Activated CD4-positive, alpha-beta T cell treated with anti-CD3 and anti-CD28 coated beads, Interleukin-10, Interleukin-2, amounts not matched to agents 100 ng/mL and 50 ng/mL, durations not matched to agents 16 hours and 8 hours (primary cell): ENCODE measurements at regions not wholly inside any gene's neighbourhood (a gene's known extent, or its start where the extent isn't known, plus 50 kb on each side); places are given as distances from the start of the nearest gene placed in this dataset.
"Not testable (repeated sequence)": the region's sequence is repeated elsewhere in the genome, so short reads cannot be mapped to it uniquely, and the experiment has no call there.

Experiments
- DNase-seq: peaks from one replicate; pipeline ENCODE4 v3.0.0-alpha.2; 2020

DNA sequence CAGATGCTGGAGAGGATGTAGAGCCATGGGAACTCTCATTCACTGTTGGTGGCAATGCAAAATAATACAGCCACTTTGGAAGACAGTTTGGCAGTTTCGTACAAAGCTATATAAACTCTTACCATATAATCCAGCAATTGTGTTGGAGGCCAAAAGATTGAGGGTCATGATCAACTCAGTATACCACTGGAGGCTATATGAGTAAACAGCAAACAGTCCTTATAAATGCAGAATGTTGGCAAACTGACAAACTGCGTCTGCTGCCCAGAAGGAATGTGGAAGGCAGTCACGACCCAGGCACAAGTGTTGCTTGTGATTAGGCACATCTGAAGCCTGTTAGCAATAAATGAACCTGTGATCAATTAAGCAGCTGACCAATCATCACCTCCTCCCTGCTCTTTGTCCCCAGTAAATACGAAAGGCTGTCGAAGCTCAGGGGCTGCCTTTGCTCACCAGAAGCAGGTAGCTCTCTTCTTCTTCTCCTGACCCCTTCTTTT is 98.1 kb upstream of the SPOPL start:
- no peak for DNase-seq

DNA sequence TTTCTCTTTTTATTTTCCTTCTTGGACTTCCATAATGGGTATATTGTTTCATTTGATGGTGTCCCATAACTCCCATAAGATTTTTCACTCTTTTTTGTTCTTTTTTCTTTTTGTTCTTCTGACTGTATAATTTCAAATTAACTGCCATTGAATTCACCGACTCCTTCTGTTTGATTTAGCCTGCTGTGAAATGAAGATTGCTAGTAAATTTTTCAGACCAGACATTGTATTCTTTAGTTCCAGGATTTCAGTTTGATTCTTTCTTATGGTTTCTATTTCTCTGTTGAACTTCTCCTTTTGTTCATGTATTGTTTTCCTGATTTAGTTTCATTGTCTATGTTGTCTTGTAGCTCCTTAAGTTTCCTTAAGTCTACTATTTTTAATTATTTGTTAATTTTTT is 87.6 kb upstream of the SPOPL start:
- no peak for DNase-seq

DNA sequence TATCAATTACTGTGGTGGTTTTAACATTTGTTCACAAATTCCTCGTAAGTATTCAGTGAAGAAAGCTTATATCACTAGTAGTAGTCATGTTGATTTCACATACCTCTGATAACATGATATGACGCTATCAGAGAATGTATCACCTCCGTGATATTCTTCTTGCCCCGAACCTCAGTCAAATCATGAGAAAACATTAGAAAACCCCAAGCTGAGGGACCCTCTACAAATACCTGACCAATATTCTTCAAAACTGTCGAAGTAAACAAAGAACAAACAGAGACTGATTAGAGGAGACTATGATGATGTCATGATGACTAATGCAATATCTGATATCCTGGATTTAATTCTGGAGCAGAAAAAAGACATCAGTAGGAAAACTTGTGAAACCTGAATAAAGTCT is 85.6 kb upstream of the SPOPL start:
- DNase-seq = no peak

DNA sequence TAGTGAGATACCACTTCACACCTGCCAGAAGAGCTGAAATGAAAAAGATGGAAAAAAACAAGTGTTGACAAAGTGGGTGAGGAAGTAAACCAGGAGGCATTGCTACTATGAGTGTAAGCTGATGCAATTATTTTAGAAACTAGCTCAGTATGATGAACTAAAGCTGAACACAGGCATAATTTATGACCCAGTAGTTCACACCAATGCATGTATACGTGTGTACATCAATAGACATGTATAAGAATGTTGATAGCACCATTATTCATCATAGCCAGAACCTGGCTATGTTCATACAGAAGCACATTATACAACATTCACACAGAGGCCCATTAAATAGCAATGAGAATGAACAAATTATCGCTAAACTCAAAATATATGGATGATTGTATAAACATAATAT is 83.1 kb upstream of the SPOPL start:
- no peak for DNase-seq

DNA sequence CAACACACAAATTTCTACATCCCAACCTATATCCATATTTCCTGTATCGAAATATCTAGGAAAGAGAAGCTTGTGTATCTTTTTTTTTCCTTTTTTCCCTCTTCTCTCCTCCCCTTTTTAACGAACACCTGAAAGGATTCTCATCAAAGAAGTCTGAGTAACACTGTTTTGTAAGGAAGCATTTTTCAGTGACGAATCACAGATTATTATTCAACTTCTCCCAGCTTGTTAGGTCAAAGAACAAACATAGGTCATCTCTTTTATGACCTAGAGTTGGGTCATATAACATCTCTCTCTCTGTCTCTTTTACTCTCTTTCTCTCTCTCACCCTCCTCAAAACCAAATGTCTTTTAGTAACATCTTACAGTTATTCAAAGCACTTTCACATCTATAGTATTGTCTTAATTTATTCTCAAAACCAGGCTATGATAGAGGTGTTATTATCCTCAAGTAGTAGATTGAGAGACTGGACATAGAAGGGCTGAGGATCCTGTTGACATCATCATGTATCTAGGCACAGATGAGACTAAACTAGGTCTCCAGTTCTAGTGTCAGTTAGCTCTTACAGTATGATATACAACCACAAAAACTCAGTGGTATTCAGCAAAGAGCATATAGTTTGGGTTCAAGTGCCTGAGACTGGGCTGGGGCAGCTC is 80.1 kb upstream of the SPOPL start:
- no peak for DNase-seq

DNA sequence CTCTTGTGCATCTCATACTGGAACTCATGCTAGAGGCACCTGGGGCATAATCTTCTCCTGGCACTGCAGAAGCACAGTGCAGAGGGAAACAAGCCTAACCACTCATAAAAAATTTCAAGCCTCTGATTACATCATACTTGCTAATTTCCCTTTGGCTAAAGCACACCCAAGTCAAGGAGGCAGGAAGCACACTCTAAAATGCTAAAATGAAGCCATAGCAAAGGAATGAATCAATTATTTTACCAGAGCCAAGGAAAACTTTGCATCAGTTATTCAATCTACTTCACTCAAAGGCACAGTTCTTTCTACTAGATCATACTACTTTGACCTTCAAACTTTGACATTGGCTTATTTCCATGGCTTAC is 79.6 kb upstream of the SPOPL start:
- no peak for DNase-seq

DNA sequence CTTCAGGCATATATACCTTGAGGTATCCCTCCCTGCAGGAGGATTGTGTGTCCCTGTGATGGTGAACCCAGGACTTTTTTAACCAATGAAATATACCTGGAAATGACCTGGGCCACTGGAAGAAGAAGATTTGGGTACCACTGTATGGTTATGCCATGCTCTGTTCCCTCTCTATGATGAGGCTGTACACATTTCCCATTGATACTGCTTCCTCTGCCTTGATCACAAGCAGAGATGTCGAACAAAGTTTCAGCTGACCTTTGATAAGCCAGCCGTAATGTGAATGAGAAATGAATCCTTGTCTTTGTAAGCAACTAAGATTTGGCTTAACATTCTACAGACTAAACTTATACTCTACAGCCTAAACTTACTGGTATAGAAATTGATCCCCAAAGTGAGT is 78.4 kb upstream of the SPOPL start:
- no peak for DNase-seq

DNA sequence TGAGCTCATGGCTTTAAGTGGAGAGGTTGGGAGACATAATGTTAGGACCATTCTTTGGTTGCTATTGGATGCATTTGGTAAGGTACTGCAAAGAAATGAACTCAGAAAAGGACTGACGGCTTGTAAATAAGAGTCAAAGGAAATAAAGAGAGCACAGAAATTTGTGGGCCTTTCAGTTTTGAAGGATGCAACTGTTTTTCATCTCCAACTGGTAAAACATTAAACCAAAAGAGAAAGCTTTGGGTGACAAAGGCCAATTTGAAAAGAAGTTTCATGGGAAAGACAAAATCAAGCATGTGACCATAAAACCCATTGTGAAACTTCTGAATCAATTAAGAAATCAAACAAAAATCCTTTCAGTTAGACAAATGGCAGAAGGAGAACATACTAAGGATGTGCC is 77.8 kb upstream of the SPOPL start:
- DNase-seq = no peak

DNA sequence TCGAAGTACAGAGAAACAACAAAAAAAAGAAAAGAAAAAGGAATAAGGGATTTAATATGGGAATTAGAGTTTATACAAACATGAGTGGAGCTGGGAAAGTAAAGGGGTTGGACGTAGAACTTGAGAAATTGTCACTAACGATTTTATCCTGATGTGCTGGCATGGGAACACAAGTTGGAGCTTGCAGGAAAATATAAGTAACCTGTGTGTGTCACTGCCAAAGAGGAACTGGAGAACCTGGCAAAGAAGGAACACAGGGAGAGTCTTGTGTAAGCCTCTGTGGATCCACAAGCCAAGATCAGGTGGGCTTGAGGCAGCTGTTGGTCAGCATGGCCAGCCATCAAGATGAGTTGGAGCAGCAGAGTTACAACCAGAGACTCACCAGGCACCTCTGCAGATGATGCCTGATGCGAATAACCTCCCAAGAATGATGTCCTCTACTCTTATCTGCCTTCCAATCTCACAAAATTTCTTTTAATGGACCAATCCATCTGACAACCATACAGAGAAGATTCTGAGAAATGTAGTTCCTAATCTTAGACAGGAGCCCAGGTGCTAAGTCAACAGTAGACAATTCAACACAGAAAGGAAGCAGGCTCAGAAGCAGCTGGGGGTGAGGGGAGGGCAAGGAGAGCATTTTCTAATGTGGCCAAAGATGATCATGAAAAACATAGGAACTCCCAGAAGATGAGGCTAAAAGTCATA is 77.0 kb upstream of the SPOPL start:
- no peak for DNase-seq

DNA sequence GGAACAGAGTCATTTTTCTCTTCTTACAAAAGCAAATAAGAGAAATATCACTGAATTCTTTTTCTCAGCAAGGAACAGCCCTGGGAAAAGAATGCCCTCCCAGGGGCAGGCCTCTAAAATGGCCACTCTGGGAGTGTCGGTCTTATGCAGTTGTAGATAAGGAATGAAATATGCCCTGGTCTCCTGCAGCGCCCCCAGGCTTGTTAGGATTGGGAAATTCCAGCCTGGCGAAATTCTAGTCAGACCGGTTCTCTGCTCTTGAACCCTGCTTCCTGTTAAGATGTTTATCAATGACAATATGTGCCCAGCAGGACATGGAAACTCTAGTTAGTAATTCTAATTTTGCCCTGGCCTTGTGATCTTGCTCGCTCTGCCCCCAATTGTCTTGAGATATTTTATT is 75.5 kb upstream of the SPOPL start:
- DNase-seq = not testable (repeated sequence)

DNA sequence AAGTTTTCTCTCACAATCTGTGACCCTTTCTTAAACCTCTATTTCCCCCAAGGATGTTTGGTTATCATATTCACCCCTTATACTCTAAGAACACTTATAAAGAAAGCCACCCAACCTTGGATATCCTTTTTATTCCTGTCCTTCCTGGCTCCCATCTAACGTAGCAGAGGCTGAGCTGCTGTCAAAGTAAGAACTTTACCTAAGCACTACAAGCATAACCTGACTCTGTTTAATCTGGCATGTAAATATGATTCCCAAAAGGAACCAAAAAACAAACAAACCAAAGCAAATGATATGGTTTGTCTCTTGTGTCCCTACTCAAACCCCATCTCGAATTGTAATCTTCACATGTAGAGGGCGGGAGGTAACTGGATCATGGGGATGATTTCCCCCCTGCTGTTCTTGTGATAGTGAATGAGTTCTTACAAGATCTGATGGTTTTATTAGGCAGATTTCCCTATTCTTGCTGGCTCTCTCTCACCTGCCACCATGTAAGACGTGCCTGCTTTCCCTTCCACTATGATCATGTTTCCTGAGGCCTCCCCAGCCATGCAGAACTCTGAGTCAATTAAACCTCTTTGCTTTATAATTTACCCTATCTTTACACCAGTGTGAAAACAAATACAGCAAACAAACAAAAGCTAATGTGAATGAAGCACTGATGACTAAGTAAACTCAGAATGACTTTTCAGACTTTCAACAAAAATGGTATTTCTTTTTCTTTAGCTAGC is 72.7 kb upstream of the SPOPL start:
- no peak for DNase-seq

DNA sequence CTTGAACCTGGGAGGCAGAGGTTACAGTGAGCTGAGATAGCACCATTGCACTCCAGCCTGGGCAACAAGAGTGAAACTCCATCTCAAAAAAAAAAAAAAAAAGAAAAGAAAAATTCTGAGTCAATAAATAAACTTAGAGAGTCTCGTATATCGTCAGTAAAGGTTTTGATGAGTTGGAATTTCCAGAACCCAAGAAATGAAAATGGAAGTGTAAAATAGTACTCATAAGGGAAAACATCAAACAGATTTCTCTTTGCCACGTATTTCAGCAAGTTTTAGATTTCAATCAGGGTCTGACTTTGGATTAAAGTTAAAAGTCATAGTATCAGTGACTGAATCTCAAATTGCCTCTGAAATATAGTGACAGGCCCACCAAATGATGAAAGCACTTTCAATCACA is 71.4 kb upstream of the SPOPL start:
- DNase-seq = peak; percentile 7

DNA sequence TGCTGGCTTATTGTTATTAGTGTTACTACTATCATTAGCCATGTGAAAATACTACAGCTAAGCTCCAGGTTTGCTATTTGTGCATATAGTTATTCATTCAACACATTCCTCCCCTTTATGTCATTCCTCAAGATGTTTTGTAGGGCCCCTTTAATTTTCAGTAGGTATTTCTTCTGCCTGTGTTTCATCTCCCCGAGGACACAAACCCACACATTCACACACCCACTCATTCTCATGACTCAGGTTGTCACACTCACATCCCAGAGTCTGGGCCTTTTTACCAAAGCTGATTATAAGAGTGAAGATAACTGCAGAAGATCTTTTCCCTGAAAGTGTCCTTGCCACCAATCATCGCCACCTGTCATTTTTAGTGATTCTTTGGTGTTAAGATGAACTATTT is 68.6 kb upstream of the SPOPL start:
- no peak for DNase-seq

DNA sequence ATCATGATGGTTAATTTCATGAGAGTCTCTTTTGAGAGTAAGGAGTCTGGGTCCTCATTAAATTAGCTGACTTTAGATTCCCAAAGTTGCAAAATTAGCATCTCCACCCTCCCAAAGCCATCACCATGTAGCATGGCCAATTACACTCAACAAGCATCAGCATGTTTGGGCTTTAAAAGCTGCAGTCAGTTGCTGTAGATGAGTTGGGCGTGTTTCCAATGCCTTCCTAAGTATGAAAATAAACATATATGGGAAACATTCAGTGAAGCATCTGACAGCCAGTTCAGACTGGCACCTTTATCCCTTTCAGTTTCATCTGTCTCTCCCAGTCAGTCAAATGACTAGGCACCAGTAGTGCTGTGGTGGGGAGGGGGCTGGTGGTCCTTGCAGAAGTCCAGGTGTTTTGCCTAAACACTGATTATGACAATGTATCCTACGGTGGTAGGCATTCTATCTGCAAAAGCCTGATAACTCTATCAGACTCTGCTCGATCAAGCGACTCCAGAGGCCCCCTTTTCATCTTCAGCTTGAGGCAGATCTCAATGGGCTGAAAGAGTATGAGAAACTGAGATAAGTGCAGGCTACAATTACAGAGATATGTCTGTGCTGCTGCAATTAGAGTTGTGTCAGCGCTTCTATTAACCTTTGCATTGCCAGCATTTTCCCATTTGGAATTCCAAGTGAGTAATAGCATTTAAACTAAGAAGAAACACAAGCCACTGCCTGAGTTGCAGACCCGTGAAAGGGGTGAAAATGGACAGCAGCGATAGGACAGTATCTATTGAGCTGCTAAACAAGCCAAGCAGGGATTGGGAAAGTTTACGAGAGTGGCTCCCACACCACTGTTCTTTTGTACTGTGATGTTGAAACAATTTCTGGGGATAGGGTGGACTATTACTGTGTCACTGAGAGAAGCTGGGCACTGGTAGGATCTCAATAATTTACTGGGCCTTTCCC is 67.3 kb upstream of the SPOPL start:
- DNase-seq = no peak

DNA sequence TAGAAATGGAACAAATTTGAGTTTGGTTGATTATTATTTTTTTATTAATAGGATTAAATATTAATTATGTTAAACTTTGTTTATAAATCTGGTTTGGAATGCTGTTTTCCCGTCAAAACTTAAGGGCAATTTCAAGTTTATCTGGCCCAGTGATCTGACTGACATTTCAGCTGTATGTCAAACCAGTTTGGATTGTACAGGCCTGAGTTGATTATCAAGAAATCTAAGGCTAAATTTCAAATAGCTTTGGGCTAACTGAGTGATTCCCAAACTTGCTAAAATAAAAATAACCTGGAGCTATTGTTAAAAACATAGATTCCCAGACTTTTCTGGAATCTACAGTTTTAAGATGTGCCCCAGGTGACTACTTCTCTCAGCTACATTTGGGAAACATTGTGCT is 65.9 kb upstream of the SPOPL start:
- no peak for DNase-seq

DNA sequence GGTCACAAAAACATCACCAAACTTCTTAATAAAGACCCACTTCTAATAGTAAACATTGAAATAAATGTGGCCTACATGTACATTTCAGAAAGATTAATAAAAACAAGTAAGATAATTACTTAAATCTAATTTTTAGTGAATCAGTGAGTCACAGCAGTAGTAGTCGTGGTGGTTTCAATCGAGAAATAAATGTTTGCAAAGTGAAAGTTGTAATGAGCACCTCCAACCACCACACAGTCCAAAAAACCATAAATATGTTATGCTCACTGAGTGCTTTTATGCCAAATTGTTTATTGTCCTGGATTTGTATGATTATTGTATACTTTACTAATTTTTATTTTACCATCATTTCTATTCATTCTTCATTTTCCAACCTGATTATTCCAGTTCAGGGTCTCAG is 61.8 kb upstream of the SPOPL start:
- no peak for DNase-seq

DNA sequence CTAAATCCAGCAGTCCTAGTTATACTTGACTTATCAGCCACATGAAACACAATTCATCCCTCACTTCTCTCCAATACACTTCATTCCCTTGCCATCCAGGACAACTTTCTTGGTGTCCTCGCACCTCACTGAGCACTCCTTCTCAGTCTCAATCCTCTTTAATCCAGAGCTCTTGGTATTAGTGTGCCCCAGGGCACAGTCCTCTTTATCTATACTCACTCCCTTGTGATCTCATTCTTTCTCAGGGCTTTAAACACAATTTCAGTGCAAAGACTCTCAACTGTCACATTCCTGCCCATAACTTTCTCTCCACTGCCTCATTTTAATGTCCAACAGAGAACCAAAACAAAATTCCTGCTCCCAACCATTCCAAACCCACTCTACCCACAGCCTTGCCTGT is 60.8 kb upstream of the SPOPL start:
- DNase-seq = no peak

DNA sequence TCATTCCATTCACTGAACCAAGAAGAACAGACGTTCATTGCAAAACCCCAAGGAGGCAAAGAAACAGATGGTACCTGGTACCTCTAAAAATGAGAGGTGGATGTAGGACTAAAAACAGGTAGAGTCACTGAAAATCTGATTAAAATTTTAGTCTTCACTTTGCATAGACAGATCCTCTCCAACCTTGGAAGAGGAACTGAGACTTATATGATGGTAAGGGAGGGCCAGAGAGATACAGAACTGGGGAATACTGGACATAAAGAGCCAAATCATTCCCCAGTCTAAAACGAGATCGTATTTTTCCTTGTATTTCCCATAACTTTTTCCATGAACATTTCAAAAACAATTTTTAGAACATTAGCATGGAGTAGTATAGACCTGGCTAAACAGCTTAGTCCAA is 59.7 kb upstream of the SPOPL start:
- no peak for DNase-seq

DNA sequence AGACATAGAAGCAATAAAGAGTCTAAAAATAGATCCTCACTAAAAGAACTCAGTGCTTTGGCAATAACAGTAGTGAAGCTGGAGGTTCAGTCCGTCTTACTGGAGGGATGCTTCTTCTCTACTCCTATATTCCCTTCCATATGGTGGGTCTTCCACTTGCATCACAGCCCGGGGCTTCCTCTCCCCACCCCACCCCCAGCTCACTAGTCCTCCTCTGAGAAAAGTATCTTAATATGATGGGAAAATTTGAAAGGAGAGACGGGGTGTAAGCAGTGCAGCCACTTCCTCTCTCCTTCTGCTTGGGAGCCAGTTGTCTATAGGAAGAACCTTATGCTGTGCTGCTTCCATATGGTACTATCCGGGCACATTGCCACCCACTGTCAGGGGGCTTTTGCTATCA is 57.2 kb upstream of the SPOPL start:
- no peak for DNase-seq

DNA sequence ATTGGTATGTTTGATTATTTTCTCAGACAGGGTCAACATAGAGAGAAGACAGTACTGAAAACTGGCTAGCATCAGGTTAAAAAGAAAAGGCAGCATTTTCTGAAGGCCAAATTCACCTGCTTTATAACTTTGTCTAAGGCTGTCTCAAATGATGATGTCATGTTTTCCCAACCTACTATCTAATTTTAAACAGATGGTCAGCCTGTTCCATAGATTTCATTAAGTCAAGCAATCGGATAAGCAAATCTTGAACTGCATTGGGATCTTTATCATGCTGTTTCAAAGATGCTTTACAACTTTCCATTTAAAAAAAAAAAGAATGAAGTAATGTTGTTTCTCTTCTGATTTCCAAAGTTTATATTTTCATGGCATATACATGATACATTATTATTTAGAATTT is 56.3 kb upstream of the SPOPL start:
- DNase-seq = no peak

DNA sequence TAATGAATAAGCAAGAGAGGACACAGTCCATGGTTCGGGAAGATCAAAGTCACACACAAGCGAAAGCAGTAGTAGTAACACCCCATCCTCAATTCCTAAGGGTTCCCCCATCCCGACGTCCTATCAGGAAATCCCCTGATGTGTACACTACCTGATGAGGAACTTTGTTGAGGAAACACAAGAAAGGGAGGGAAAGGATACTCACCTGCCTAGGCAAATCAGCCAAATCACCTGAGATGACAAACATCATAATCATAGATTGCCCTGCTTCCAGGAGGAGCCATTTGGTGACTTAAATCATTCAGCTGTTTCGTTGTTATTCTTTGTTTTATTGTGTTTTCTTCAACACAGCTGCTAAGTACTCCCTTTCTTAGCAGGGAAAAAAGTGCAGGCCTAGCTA is 55.5 kb upstream of the SPOPL start:
- DNase-seq = no peak

DNA sequence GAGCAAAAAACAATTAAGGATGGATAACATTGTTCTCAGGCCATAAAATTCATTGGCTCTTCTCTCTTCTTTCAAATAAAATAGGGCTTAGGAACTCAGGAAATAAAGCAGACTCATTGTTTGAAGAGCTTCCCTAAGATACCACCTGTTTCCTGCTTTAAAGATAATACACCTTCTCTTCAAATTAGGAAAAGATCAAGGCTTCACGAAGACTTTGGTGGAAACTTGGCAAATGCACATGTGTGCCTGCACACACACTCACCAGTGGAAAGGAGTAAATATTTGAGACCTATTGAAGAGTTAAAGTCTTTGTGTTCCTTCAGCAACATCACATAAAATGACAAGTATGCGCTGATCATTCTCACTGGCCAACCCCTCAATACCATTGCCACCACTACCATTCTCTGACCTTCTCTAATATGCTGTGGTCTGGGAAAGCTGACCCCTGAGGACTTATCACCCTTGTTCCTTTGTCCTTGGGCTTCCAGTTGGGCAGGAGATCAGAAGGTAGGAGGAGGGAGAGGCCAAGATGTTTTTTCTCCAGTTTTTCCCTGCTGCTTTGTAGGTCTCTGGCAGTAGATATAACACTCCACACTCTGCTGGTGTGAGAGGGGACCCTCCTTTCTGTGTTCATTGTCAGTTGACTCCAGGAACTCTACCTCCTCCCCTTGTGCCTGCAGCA is 53.5 kb upstream of the SPOPL start:
- no peak for DNase-seq
